H7 (cell line): ENCODE measurements at regions not wholly inside any gene's neighbourhood (a gene's known extent, or its start where the extent isn't known, plus 50 kb on each side); places are given as distances from the start of the nearest gene placed in this dataset.
A peak's percentile ranks its signal among the peaks of the same experiment; 100 is the strongest.

Experiments used
- DNase-seq: peaks from one replicate; pipeline ENCODE4 v3.0.0; 2012
- H3K27me3 ChIP-seq: 2 replicates; pipeline ENCODE4 v1.6.0; 2011; ENCODE audit warnings: mild to moderate bottlenecking, low read length; ENCODE audit not compliant: control insufficient read depth, insufficient read depth
- H3K36me3 ChIP-seq: replicated peaks from 2 replicates; pipeline ENCODE4 v1.5.1; 2011; ENCODE audit warnings: low read length; ENCODE audit not compliant: control insufficient read depth, insufficient read depth
- H3K4me3 ChIP-seq: 2 replicates; pipeline ENCODE4 v1.5.1; 2011; ENCODE audit warnings: low read depth, mild to moderate bottlenecking, control low read depth, low read length, moderate library complexity; ENCODE audit not compliant: insufficient read depth

DNA sequence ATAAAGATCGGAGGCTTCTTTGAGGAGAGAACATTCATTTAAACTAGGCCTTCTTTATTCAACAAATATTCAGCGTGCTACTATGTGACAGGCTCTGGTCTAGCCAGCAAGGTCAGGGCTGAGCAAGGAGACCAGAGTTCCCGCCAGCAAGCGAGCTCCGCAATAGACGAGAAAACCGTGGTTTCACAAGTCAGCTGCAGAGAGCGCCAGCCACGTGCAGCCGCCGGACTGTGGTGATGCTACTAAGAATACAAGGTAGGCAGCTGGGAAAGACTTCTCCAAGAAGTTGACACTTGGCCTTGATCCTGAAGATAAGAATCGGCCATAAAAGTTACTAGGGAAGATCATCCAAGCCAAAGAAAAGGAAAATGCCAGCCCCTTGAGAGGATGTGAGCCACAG lies 533.7 kb upstream of the SALL3 start:
- no peak for DNase-seq
- H3K4me3 ChIP-seq = no peak overlapping the region
- H3K27me3 ChIP-seq = no peaks in the 10 kb centered on the region
- no peaks in the 10 kb centered on the region for H3K36me3 ChIP-seq

DNA sequence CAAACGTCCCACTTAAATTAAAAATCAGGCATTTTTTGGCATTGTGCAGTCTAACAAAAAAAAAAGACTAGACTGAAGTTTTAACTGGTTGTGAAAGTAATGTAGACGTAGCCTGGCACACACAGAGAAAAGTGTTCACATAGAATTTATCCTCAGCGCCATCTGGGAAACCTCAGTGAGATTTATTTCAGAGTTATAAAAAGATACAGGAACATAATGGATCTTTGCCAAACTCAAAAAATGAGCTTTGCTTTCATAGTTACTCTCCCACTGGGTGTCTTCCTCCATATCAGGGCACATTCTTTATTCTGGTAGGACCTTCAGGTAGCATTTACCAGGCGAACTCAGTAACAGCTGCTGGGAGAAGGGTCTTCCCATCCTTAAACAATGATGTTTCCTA lies 532.4 kb upstream of the SALL3 start:
- Histone ChIP-seq H3K27me3 (no peaks in the 10 kb centered on the region), H3K36me3 (no peaks in the 10 kb centered on the region), H3K4me3 (no peak overlapping the region)
- no peak for DNase-seq

DNA sequence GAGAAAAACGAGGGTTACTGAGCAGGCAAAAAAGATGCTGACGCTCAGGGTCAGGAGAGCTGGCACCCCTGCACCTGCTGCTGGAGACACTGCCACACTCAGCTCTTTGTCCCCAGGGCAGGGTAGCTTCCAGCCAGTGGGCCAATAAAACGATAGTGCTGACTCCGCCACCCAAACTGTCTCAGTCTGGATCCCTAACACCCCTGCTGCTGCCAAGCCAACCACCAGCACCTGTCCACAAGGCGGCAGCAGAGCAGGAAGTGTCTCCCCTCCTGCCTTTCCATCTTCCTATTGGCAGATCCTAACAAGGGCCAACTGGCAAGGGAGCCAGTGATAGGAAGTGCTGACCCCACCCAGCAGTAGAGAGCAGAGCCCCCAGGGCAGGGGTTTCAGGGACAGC lies 531.5 kb upstream of the SALL3 start:
- Histone ChIP-seq H3K36me3 (no peaks in the 10 kb centered on the region), H3K27me3 (no peaks in the 10 kb centered on the region), H3K4me3 (no peak overlapping the region)
- peak; percentile 68 for DNase-seq

DNA sequence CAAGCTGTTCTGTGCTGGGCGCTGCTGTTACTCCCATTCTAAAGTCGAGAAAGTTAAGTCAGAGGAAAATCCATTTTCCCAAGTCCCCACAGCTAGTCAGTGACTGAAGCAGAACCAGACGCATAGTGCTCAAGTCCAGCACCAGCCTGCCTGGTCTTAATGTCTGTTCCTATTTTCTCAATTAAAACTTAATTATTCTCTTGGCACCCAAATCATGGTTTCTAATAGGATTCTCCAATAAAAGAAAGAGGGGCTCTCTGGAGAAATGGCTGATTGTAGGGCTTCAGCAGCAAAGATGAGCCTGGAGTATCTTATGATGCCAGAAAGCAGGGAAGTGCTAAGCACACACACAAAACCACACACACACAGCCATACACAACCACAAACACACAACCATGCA lies 531.0 kb upstream of the SALL3 start:
- Histone ChIP-seq H3K27me3 (no peaks in the 10 kb centered on the region), H3K36me3 (no peaks in the 10 kb centered on the region), H3K4me3 (no peak overlapping the region)
- DNase-seq = no peak

DNA sequence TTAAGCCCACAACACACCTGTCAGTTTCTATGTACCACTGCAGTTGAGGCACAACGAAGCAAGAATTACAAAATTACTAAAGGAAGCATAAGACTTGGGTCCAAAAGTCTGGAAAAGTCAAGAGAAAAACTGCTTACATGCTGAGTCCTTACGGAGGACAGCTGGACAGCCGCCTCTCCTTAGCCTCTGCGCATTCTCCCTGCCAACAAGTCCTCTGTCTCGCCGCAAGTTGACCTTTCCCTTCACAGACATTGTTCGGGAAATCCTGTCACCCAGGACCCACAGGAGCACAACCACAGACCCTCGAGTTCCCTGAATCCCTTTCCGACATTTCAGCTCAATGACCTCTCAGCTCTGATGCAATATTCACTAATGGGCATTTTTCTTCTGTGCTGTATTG lies 525.4 kb upstream of the SALL3 start:
- no peaks in the 10 kb centered on the region for H3K36me3 ChIP-seq
- no peaks in the 10 kb centered on the region for H3K27me3 ChIP-seq
- no peak overlapping the region for H3K4me3 ChIP-seq
- DNase-seq = no peak

DNA sequence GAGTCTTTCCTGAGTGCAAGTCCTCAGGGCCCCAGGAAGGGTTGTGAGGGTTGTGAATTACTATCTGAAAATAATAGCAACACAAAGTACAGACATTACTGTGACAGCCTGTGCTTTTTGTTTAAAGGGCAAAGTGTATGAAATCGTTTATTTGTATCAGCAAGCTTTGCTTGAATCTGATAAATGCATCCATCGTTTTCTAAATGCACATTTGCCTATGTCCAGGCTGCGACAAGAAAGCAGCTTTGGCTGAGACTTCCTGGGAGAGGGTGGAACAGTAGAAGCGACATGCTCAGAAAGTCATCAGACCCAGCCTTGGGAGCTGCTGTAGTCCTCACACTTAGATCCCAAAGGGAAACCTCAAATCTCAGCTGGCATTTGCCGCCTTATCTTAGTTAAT lies 524.2 kb upstream of the SALL3 start:
- H3K27me3 ChIP-seq = no peaks in the 10 kb centered on the region
- H3K36me3 ChIP-seq = no peaks in the 10 kb centered on the region
- no peak overlapping the region for H3K4me3 ChIP-seq
- no peak for DNase-seq

DNA sequence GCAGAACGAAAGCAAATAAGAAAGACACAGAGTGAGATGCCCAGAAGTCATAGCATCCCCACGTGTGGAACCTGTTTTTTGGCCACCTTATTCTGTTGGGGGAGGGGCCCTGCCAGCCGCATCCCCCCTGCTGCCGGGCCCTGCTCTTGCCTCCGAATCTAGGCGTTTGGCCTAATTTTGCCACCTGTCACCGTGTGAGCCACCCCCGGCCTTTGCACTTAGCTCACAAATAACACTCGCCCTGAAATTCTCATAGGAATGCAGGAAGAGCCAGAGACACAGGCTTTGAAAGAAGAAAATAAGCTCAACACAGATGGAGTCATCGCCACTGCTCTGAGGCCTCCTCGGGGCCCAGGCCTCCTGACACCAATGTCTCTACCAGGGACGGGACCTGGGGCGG lies 522.6 kb upstream of the SALL3 start:
- DNase-seq = peak; percentile 46
- H3K36me3 ChIP-seq = no peaks in the 10 kb centered on the region
- H3K27me3 ChIP-seq = no peaks in the 10 kb centered on the region
- no peak overlapping the region for H3K4me3 ChIP-seq

DNA sequence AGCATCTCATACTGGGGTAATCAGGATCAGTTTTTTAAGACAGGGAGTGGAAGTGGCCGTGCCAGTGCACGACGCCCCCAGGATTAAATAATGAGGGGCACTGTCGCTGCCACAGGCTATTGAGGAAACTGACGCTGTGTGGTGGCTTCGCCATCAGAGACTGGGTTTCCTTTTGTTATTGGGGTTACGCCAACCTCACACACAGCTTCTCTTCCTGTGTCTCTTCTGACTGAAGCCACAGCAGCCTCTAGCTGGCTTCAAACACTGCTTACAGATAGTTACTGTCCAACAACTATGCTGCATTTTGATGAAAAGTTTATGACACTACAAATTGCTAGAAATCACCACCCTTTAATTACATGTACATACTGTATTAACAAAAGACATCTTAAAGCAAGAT lies 521.9 kb upstream of the SALL3 start:
- no peaks in the 10 kb centered on the region for H3K27me3 ChIP-seq
- H3K4me3 ChIP-seq = no peak overlapping the region
- DNase-seq = no peak
- no peaks in the 10 kb centered on the region for H3K36me3 ChIP-seq

DNA sequence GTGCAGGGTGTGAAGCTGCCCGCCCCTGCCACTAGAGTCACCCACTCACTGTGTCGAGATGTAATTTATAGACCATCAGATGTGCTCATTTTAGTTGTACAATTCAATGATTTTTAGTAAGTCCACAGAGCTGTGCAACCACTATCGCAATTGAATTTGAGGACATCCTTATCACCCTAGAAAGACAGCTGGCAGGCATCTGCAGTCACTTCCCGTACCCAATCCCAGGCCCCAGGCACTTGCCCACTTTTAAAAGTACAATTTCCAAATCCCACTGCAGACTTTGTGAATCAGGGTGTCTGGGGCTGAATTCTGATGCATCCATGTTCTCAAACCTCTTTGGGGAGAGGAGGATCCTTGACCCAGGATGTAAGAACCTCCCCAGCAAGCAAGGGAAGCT lies 521.3 kb upstream of the SALL3 start:
- Histone ChIP-seq H3K36me3 (no peaks in the 10 kb centered on the region), H3K4me3 (no peak overlapping the region), H3K27me3 (no peaks in the 10 kb centered on the region)
- DNase-seq = no peak

DNA sequence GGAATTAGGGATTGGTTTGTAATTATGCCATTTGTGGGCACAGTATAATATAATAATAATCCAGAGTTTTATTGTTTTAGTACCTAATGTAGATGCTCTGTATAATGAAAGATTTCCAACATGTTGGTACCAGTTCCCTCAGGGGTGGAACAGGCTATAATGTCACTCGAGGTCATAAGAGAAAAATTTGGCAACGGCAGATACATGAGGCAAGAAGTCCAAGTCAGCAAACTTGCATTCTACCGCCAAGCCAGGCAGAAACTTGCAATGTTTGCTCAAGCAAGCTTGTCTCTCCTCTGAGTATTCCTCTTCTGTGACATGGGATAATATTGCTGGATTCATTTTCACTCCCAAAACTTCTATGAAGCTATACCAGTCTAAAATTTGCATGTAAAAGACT lies 520.0 kb upstream of the SALL3 start:
- no peaks in the 10 kb centered on the region for H3K27me3 ChIP-seq
- DNase-seq = no peak
- H3K36me3 ChIP-seq = no peaks in the 10 kb centered on the region
- no peak overlapping the region for H3K4me3 ChIP-seq

DNA sequence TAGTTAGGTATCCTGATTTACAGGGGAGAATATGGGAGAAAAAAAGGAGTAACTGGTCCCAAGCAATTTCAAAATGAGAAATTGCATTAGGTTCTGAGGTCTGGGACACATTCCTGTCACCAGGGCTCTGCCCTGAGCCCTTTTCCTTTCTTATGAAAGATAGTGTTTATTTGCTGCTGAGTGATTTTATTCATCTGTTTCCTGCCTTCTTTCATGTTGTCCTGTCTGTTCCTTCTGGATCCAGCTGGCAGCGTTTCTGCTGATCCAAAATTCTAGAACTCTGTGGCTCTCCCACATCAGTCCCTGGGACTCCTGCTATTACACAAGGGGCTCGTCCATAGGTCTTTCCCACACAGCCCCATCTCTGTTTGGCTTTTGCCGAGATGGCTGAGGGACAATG lies 519.1 kb upstream of the SALL3 start:
- Histone ChIP-seq H3K36me3 (no peaks in the 10 kb centered on the region), H3K4me3 (no peak overlapping the region), H3K27me3 (no peaks in the 10 kb centered on the region)
- no peak for DNase-seq

DNA sequence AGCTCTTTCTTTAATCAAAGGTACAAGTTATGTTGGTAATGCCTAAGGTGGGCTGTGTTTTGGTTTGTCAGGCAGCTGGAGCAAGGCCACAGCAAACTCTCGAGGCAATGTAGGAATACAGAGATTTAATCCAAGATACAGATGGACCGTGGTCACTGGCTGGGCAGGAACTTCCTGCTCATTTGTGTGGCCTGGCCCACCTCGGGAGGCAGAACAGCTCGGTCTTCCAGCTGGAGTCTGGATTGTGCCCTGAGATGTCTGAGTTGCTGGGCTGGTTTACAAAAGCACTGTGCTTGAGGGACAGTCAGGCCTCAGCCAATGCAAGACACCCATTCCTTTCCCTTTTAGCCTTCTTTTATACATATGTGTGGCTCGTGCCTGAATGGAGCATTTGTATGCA lies 506.1 kb upstream of the SALL3 start:
- no peaks in the 10 kb centered on the region for H3K27me3 ChIP-seq

DNA sequence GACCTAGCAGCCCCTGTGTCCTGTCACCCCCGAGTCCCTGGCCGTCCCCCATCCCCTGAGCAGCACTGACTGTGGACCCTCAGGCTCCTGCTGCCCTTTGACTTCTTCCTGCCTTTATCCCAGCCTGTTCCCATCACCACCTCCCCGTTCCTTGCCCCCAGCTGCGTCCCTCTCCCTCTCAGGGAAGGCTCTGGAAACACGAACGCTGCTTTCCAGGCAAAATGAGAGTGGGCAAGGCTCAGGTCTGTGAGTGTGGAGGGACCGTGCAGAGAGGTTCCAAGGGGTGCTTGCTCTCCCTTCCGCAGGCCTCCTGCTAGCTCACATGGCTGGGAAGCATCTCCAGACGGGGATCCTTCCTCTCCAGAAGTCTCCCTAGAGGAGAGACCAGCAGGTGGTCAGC lies 501.8 kb upstream of the SALL3 start:
- no peak overlapping the region for H3K4me3 ChIP-seq

More for the DNA sequence above, 506.1 kb upstream of the SALL3 start:
- Histone ChIP-seq H3K4me3 (no peak overlapping the region), H3K36me3 (no peaks in the 10 kb centered on the region)
- DNase-seq = no peak

DNA sequence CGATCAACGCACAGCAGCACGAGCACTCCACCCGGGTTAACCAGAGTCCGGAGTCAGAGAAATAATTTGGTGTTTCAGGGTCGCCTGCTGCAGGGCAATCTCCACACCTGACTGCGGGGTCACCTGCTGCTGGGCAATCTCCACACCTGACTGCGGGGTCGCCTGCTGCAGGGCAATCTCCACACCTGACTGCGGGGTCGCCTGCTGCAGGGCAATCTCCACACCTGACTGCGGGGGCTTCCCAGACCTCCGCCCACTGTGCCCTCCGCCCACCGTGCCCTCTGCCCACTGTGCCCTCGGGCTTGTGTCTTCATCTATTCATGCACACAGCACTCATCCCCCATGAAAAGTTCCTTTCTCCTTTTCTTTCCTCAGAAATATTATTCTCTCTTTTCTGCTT lies 500.2 kb upstream of the SALL3 start:
- DNase-seq = no peak
- Histone ChIP-seq H3K27me3 (no peaks in the 10 kb centered on the region), H3K36me3 (no peaks in the 10 kb centered on the region), H3K4me3 (no peak overlapping the region)

More for the DNA sequence above, 501.8 kb upstream of the SALL3 start:
- Histone ChIP-seq H3K36me3 (no peaks in the 10 kb centered on the region), H3K27me3 (no peaks in the 10 kb centered on the region)
- no peak for DNase-seq

DNA sequence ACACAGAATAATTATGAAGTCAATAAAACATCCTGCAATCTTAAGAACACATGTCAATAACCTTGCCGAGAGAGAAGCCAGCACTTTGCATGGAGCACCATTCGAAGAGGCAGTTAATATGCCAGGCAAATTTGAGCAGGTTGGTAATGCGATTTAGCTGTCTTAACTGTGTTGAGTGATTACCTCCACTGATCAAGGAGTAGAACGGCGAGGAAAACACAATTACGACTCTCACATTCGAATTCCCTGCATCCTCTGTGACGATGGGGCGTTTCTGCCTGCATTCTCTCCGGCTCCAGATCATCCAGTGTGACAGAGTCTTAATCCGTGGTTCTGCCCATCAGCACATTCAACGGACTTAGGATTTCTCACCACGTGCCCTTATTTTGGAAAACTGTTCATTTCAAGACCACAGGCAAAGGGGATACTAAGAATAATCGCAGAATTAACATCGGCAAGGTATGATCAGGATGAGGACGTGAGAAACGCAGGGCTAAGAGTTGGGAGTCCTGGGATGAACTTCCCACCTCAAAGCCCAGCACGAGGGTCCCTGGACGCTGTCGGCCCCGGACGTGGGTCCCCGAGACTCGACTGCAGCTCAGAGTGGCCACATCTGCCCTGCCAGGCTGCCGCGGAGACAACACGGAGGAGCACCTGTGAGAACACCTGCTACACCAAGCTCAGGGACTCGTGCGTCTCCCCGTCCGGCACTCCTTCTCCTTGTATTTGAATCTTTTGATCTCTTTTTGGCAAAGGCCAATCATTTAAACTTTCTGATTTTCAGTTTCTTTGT lies 499.2 kb upstream of the SALL3 start:
- no peak for DNase-seq
- Histone ChIP-seq H3K4me3 (no peak overlapping the region), H3K27me3 (no peaks in the 10 kb centered on the region), H3K36me3 (no peaks in the 10 kb centered on the region)

DNA sequence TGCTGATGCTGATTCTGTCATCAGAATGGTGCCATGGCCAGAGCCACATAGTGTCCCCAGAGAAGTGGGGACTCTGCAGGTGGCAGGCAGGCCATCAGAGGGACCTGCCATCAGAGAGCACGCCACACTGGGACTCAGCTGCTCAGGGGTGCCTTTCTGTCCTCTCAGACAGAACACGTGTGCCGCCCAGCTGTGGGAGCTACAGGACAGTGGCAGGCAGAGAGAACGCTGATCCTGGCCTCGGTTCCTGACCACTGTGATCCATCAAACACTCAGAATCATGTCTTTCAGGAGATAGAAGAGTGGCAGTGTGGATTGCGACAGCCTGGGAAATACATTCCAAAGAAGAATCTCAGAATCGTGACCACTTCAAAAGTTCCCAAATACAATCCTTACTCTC lies 497.2 kb upstream of the SALL3 start:
- Histone ChIP-seq H3K4me3 (no peak overlapping the region), H3K36me3 (no peaks in the 10 kb centered on the region), H3K27me3 (no peaks in the 10 kb centered on the region)
- no peak for DNase-seq
